GM19328 (cell line): ENCODE measurements at regions not wholly inside any gene's neighbourhood (a gene's known extent, or its start where the extent isn't known, plus 50 kb on each side); places are given as distances from the start of the nearest gene placed in this dataset.

ENCODE experiments used
- ATAC-seq: cut with Tn5 transposase; IDR thresholded peaks from one replicate; pipeline ENCODE4 v1.9.1; 2021; ENCODE audit warnings: mild to moderate bottlenecking, moderate library complexity; ENCODE audit not compliant: unreplicated experiment

DNA sequence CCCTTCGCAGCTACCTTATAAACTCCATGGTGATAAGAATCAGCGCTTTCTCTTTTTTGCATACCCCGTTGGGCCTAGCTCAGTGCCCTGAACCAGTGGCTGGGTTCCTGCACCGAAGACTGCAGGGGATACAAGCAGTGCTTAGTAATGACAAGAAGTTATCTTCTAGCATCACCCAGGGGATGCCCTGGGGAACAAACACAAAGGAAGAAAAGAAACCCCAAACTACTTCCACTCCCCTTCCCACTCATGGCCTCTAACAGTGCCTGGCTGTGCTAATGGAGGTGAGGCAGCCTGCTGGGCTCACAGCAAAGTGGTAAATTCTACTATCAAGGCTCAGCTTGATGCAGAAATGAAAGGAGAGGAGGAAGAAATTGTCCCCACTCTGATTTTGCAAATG is 314.7 kb downstream of the TXNL1 start:
- ATAC-seq = no peak

GRCh38 chr18:56322406-56322805 is 316.0 kb downstream of the TXNL1 start:
- ATAC-seq = no peak

DNA sequence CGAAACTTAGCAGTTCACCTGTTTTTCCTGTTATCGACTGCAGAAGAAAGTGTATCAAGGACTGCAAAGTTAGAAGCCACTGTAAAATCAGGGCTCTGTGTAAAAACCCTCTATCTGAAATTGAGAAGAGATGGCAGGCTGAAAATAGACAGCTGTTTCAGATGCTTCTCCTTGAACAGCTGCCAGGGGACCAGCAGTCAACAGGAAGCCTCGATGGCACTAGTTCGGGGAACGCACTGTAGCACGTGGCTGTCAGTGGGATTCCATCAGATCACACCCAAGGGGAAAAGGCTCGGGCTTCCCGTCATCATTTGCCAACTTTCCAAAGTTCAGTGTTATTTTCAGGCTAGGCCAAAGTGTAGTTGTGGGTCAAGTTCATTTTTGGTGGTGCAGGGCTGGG is 316.9 kb downstream of the TXNL1 start:
- ATAC-seq = no peak

DNA sequence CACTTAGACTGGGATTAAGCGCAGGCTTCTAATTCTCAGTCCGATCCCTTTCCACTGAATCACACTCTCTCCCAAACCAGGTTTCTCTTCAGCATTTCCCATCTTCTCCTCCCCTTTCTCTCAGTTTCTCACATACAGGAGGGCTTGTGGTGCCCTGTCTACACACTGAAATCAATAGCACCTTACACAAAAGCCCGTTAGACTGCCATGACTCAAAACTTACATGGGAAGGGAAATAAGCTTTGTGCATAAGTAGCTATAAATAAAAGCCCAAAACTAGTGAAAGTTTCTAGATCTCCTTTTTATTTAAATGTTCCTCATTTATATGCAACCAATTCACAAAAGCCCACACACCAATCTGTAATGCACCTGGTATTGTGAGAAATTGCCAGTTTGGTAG is 318.4 kb downstream of the TXNL1 start:
- ATAC-seq = no peak

GRCh38 chr18:56316727-56317126 is 321.7 kb downstream of the TXNL1 start:
- ATAC-seq = no peak

DNA sequence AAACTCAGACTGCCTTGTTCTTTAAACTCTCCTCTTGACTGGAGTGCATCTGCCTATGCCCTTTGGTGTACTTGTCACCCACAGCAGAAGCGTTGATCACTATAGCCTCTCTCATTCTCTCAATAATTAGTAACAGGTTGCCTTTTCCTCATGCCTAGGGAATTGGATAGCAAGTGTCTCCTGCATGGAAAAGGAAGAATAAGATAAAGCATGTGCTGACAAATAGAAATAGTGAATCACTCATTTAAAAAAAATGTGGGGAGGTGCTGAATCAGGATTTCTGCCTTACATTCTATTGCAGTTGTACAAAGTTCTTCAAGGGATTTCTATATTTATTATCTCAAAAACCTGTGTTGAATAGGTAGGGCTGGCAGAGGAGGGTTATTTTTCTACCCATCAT is 323.0 kb downstream of the TXNL1 start:
- no peak for ATAC-seq

DNA sequence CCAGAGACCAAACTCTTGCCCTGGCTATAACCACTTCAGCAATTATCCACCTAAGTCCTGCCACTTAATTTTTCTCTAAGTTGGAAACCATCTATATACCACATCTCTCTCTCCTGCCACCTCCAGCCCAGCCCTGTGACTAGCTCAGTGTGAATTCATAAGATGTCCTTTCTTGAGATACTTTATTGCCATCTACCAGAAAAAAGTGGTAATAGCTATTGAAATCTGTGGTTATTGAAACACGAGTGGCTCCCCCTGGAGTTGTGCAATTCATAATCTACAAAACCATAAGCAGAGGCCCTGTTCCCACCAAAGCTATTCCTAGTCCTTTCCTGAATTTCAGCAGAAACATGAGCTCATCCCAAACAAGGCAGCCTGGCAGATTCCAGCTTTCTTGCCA is 324.0 kb downstream of the TXNL1 start:
- ATAC-seq = no peak

DNA sequence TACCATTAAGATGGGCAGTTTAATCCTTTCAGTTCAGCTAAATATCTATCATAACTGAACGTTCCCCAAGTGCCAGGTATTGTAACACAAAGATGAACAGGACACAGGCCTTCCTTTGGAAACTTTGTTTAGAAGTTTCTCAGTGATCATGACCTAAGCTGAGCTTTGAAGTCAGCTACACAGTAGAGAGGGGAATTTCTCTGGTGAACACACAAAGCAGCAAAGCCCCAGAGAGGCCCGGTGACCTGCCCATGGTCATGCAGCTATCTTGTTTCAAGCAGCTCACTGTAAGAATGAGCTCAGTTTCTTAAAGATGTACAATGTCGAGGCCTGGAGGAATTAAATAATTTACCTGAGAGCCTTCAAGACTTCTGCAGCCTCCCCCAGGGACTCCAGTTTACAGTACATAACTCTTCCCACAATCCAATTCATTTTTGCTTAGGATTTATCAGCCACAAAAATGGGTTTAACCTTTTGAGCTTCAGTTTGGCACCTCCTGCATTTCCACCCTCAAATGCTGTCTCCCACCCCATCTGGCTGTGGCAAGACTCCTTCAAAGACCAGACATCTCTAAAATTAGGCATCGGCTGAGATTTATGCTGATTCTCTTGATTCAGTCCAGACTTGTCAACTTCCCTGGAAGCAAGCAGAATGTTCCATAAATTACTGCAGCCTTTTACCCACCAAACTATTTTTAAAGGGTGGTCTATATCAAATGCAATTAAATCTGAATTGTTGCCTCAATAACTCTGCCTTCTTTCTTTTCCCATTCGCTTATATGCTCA is 325.6 kb downstream of the TXNL1 start:
- no peak for ATAC-seq

DNA sequence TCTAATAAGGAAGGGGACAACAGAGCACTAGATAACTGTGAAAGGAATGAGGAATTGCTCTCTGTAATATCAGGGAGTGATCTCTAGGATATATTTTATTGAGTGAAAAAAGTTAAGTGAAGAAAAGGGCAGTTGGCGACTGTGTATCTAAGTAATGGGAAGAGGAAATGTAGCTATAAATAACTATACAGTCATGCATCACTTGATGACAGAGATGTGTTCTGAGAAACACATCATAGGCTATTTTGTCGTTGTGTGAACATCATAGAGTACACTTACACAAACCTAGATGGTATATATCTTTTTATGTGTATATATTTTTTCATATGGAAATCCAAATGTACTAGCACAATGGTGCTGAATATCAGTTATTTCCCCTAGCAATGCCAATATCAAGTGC is 329.3 kb downstream of the TXNL1 start:
- no peak for ATAC-seq

DNA sequence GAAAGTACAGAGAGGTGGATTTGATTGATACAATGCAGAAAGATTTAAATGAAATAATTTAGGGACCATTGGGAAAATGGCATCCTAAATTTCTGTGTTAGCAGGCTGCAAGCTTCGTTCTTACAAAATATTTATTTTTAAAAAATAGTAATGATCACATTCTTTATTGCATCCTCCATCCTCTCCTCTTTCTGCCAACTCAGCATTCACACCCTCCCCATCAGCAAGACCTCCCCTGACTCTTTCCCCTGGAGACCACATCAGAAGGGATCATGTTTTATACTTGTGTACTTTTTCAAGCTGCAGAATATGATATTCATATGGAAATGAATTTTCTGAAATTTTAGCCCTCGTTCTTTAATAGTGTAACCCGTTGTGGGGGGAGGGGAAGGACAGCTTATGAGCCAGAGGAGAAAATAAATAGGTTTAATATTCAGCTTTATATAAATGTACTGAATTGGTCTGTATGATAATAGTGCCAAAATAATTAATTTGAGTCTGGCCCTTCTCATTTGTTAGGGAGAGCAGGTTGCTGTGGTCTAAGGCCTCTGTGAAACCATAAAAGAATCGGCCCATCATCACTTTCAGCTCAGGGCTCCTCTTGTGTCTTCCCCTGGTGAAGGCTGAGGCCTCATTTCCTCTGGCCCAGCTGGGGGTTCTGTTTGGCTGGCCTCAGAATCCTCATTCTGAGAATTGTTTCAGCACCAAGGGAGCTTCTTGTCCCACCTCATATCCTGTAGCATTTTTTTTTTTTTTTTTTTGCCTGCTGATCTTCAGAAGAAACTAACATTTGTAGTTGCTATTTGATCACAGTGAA is 330.8 kb downstream of the TXNL1 start:
- no peak for ATAC-seq

DNA sequence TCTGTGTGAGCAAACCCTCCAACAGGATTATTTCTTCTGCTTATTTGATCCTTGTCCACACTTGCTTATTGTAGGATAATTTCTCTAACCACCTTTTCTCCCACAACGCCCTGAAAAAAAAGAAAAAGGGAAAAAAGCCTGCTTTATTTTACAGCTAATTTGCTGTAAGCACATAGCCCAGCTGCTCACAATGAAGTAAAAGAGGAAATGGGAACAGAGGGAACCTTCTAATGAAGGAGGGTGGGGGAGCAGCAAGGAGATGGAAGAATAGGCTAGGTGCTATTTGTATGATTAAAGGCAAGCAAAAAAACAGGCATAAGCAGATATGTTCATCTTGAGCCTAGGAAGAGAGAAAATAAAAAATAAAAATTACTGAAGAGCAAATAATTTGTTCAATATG is 331.6 kb downstream of the TXNL1 start:
- ATAC-seq = no peak

- ATAC-seq = no peak
Measured at GRCh38 chr18:56305583-56305982, 332.8 kb downstream of the TXNL1 start.

DNA sequence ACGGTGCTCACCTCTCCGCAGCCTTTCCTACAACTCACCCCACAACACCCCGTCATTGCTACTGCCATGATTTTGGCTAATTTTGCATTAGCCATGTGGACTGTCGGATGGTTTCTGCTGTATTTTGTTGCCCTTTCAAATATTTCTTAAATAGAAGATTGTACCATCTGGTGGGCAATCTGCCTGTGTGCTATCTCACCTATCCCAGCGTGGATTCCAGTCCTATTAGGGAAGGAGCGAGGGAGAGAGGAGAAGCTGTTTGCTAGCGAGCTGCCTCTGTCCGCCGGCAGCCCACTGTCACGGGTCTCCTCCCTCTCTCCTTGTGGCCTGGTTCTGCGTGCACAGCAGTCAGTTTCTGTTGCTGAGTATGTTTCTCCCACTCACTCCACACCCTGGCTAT is 336.2 kb downstream of the TXNL1 start:
- no peak for ATAC-seq

DNA sequence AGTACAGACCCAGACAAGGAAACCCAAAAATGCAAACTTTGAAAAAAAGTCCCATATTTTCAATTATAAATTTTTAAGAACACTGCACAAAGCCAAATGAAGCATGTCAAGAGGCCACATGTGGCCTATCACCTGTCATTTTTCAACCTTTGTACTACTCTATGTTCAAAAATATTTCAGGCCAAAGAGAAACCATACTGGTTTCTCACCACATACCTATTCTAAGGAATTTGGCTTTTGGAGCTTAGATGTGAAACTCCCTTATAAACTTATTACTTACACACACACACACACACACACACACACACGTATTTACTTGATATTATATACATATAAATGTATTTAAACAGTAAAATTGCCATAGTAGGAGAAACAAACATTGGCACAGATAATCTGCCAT is 338.7 kb downstream of the TXNL1 start:
- ATAC-seq = no peak

DNA sequence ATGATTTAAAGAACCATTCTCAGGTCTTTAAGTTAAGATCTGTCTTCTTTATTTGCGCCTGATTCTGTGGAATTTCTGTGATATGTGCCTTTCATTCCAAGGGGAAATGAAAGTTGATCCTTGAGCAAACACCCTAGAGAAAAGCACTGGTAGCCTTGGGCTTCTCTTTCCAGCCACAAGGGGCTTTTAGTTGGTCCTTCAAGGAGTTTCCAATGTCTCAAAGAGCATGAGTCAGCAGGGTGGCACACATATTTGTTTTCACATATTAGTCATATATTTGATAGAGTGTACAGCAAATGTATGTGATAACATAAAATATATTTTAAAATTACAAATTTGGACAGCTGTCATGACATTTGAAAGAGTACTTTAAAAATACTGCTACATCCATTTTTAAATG is 339.5 kb downstream of the TXNL1 start:
- ATAC-seq = no peak

- no peak for ATAC-seq
Measured at GRCh38 chr18:56296381-56296780, 342.0 kb downstream of the TXNL1 start.

DNA sequence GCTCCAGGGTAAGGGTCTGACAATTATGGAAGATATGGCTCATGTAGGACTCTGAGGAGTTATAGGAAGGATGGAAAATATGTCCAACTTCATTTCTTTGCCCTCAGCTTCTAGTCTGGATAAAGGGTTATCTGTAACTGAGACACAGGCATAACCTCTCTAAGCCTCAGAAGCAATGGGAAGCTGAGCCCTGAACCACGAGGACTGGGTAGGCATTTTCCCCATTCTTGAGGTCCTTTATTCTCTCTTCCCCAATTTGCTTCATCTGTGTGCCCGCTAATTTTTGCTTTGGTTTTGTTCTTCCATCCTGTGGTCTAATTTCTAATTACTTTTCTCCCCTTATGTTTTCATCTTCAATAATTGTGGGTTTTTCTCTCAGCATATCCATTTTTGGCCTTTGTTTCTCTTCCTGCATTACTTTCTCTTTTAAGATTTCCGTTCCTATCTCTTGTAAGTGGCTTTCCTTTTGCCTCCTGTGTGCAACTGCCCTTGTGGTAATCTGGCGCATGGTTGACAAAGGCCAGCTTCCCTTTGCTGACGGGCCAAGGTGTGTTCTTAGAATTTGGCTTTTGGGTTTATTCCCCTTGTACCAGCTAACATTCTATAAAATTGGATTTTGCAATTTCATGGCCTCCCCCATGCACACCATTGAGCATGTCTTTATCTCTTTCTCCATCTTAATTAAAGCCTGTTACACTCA is 343.8 kb downstream of the TXNL1 start:
- ATAC-seq = no peak

- ATAC-seq = no peak
Measured at GRCh38 chr18:56291294-56291693, 347.1 kb downstream of the TXNL1 start.

DNA sequence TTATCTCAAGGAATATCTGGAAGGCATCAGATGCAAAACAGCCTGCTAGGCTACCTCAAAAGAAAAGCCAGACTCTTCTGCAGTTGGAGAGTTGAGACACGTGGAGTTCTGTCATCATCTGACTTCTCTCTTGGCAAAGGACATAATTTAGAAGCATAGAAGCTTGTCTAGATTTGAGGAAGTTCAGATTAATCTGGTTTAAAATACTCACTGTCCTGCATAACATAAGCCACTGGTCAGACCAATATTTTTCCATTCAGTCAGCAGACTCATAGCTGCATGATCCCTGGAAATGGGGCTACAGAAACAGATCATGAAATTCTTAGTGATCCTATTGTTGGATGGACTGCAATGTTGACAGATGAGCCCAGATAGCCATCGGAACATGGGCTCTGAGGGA is 349.0 kb downstream of the TXNL1 start:
- no peak for ATAC-seq

DNA sequence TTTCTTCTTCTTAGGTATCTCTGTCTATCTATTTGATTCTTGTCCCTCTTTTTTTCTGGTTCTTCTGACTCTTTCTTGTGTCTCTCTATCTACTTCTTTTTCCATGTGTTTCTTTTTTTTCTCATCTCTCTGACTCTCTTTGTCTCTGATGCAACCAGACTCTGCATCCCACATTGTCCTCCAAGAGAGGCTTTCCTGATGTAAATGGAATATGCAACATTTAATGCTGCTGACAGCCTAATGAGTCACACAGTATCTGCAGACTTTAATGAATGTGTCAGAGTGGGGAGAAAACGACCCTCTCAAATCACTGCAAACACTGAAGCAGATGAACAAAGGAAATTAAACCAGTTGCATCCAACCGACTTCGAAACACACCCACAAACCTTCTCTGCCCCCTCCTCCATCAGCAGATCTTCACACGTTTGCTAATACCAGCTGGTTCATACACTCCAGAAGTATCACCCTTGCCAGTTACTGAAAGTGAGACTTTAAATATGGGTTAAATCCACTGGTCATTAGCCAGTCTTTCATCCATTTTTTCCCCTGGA is 351.5 kb downstream of the TXNL1 start:
- no peak for ATAC-seq

DNA sequence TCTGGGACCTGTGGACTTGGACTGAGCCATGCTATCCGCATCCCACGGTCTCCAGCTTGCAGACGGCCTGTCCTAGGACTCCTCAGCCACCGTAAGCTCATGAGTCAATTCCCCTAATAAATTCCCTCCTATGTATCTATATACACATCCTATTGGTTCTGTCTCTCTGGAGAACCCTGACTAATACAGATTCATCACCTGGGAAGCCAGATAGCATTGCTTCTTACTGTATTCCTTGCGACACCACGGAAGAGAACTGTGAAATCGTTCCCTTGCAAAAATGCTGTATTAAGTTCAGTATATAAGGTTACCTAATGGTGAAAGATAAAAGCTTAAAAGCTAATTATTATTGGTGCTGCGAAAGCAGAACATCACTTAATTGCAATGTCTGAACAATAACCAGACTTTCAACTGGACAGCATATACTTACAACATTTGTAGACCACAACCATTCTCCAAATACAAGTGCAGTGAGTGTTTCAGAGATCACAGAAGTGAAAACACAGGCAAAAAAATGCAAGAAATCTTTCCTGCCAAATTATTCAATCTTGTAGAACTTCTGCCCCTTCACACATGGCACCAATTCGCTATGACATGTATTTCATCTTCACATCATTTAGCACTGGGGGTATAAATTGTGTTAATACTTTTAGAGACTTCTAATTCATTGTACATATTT is 352.9 kb downstream of the TXNL1 start:
- ATAC-seq = no peak
